HG02763 (cell line): ENCODE measurements at regions not wholly inside any gene's neighbourhood (a gene's known extent, or its start where the extent isn't known, plus 50 kb on each side); places are given as distances from the start of the nearest gene placed in this dataset.

Source experiments
- ATAC-seq: cut with Tn5 transposase; IDR thresholded peaks from one replicate; pipeline ENCODE4 v1.9.1; 2021; ENCODE audit warnings: mild to moderate bottlenecking, moderate library complexity; ENCODE audit not compliant: unreplicated experiment

DNA sequence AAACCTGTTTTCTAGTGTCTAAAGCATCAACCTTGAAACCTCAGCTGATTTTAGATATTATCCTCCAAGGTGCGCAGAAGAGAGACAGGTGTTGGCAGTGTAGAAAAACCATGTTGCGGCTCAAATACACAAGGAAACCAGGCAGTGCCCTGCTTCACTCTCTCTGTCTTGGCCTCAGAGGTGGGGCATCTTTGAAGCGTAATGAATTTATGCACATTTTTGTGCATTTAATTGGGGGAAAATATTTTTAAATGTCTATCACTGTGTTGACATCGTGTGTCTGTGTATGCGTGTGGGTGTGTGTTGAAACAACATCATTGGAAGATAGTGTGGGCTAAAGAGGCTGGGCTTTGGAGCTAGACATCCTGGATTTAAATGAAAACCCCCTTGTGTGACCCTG is 334.0 kb upstream of the CHD6 start:
- no peak for ATAC-seq

DNA sequence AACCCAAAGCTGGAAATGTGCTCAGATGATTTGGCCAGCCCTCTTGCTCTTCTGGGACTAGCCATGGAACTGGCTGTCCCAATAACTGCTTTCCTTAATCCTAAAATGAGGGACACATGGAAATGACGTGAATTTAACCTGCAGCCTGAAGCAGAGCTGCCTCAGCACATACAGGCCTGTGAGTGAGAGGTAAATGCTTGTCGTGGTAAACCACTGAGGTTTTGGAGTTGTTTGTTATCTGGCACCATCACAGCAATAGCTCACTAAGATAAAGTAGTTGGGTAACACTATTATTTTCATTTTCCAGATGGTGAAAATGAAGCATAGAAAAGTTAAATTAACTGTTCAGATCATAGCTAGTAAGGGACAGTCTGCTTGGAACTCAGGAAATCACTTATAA is 333.4 kb upstream of the CHD6 start:
- no peak for ATAC-seq

DNA sequence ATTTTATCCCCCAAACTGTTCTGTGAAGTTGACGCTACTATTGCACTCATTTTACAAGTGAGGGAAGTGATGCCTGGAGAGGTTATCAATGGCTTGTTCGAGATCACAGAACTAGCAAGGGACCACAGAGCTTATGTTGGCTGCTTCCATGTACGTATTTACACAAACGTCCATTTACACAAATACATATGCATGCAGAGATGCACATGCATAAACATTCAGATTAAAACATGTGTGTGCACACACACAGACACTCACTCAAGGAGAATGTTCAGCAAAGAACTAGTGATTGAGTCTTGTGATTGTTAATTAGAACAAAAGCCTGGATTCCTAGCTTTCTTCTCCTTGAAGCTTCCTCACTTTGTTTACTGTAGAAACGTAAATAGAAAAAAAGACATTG is 321.5 kb upstream of the CHD6 start:
- no peak for ATAC-seq

DNA sequence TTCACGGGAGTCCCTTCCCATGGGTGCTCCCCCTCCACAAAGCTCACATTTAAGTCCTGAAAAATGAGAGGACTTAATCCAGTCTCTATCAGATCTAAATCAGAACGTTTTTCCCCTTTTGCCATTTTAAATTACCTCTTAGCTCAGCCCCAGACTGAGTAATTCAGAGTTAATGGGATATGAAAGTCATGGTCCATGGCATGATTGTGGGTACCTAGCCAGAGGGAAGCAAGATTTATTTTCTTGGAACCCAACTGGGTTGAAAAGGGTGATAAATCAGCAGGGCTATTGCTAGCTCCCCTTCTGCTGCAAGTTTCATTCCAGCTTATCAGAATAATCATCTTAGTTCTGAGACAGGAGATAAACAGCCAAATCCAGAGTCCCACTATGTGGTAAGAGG is 320.2 kb upstream of the CHD6 start:
- ATAC-seq, result no peak

DNA sequence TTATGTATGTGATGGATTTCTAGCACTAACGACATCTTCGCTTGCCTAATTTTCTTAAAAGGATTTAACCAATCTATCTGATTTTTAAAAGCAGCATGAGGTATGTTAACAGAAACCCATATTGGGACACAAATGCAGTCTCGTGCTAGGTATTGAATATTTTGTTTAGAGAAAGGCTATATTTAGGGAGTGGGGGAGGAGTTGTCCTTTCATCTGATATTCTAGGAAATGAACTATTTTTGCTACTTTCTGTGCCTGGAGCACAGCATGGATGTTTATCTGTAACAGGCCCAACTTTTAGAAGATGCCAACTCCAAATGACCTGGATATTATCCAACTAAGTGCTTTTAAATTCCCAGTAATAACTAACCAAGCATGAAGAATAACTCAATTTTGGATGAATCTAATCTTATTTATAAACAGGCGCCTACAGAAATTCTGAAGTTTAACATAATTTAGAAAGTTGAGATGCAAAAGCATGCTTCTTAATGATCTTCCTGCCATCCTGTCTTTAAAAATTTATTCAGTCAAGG is 317.1 kb upstream of the CHD6 start:
- ATAC-seq, result no peak

DNA sequence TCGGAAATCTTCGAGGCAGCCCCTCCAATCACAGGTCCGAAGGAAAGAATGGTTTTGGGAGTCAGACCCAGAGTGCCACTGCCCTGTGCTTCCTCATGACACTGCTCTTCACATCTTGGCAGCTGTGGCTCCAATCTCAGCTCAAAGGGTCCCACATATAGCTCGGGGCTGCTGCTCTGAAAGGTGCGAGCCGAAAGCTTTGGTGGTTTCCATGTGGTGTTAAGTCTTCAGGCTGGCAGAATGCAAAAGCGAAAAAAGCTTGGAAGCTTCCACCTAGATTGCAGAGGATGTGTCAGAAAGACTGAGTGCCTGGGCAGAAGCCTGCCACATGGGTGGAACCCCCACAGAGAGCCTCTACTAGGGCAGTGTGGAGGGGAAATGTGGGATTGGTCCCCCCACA is 314.3 kb upstream of the CHD6 start:
- ATAC-seq, result no peak

DNA sequence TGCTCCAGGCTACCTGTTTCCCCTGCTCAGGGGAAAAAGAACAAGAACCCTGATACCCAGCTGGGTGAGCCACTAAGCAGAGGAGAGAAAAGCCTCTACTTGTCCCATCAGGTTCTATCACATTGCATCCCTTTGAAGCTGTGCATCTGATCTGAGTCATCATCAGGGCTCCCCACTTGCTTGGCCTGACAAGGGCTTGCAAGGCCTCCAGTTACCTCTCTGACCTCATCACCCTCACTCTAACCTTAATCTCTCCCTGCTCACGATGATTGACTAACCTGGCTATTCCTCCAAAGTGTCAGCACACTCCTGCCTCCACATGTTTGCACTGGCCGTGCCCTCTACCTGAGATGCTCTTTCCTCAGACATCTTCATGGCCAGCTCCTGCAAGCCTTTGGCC is 309.5 kb upstream of the CHD6 start:
- no peak for ATAC-seq

DNA sequence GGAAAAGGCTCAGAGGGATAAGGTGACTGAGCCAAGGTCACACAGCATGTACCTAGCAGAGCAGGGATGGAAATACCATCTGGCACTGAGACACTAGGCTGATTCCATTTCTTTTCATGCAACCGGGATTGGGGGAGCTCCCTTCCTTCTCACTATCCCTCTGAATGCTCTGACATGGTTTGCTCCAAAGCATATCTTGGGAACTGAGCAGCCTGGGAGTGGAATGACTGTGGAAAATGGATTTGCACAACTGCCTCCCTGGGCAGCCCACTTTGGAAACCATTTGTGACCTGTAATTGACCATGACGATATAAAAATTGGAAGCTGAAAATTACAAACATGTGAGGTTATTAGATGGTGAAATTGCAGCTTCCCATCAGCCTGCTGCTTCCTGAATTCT is 309.0 kb upstream of the CHD6 start:
- ATAC-seq, result no peak

DNA sequence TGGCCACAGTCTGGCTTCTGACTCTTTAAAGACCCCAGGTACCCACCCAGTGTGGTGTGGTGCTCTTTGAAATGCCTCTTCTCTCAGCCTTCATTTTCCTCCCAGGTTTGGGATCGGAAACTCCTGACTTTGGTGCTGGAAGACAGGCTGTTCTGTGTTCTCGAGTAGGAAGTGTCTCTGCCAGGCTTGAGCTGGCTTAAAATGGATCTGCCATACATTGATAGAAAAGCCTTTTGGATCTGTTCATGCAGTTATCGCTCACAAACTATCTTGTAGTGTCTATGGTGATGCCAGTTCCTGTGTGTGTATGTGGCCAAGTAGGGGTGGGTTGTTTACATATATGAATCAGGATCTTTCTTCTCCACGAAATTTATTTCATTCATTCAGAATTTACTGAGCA is 307.3 kb upstream of the CHD6 start:
- ATAC-seq, result no peak

DNA sequence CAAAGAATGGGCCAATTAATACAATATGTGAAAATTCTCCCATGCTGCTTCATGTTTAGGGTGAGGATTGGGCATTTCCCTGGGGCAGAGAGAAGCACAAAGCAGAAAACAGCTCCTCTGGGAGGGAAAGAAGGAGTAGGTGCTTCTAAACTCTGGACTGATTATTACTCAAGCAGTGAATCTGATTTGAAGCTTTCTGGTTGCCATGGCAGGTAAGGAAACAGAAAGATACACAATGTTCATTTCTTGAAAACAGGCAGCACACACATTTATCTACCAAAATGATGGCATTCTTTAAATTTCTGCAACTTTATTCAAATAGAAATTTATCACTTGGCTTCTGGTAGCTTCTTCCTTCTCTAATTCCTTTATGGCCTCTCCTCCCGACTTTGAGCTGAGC is 305.4 kb upstream of the CHD6 start:
- no peak for ATAC-seq

DNA sequence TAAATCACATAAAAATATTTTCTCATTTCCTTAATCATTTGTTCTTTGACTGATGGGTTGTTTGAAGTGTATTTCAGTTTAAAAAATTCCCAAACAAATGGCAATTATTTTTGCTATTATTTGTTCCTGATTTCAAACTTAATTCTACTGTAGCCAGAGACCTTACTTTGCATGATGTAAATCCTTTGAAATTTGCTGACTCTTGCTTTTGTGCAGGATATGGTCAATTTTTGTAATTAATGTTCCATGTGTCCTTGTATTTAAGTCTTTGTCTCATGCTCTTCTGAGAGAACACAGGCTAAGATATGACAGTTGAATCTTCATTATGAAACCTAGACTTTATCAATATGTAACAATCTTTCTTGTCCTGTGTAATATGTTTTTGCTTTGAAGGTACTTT is 295.0 kb upstream of the CHD6 start:
- no peak for ATAC-seq

DNA sequence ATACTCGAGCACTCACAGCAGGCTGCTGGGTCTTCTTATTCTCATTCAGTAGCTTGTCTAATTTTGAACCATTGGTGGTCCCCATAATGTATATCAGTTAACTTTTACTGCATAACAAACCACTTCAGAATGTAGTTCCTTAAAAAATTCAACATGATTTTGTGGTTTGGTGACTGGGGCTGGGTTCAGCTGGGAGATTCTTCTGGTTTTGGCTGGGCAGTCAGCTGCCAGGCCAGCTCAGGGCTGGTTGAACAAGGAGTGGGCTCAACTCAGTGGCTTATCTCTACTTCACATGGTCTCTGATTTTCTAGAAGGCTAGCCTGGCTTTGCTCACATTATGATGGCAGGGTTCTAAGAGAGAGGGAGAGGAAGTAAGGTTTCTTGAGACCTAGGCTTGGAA is 292.4 kb upstream of the CHD6 start:
- no peak for ATAC-seq

DNA sequence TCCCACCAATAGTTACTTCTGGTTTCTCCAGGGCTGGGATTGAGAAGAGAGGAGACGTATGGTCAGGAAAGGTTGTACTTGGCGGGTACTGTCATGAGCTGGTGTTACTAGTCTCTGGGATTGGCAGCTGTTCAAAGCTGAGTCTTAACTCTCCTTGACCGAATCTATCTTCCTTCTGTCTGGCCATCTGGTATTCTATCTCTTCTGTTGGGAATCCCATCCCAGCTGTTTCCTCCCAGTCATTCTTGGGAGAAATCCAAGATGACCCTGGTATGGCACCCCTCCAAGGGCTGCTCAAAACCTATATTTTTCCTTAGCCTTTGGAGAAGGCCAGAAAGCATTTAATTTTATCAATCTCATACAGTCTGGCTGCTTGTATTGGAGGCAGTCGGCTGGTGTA is 287.0 kb upstream of the CHD6 start:
- ATAC-seq, result no peak

DNA sequence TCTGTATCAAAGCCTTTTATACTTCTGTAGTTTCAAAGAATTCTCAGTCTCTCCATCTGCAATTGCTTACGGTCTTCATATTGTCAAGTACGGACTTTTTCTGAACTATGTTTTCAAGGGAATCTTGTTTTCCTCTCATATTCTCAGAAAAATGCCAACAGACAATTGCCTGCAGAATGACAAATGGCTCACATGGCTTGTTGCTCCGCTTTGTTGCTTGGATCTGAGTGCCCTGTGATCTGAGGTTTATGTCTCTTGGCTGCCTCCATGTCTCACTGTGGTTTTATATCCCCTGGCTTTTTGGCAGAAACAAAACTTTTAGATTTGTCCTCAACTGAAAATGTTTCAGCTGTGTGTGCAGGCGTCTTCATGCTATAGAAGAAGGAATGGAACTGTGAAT is 285.4 kb upstream of the CHD6 start:
- ATAC-seq, result no peak

DNA sequence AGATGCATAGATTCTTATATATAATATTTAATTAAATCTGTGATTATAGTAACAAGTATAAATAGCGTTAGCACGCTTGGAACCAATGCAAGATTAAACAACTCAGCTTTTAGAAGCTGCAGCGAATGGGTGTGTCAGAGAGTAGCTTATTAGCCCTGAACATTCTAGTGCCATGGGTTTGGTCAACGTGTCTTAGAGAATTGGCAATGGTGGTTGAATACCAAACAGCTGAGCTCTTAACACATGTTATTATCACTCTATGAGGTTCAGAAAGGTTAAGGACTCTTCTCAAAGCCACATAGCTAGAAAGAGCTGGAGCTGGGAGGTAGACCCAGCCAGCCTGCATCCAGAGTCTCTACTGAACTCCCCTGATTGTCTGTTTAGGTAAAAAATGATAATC is 284.2 kb upstream of the CHD6 start:
- no peak for ATAC-seq

DNA sequence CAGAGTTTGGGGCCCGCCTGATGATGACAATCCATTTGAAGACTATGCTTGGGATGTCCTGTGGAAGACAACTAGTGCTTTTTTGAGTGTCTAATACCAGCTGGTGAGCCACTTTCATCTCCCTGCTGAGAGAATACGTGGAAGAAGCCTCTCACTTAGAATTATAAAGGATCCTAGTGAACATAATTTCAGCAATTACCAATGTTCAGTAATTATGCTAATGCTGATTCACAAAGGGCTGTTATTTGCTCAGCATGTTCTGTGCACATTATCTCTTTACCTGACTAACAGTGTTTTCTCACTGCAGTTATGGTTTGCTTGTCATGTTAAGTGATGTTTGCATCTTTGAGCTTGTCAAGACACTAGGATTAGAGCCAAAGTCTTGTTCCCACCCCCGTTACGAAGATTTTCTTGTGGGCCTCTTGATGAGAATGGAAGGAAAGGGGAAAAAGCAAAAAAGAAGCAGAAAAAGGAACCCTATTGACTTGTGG is 282.1 kb upstream of the CHD6 start:
- ATAC-seq, result no peak

DNA sequence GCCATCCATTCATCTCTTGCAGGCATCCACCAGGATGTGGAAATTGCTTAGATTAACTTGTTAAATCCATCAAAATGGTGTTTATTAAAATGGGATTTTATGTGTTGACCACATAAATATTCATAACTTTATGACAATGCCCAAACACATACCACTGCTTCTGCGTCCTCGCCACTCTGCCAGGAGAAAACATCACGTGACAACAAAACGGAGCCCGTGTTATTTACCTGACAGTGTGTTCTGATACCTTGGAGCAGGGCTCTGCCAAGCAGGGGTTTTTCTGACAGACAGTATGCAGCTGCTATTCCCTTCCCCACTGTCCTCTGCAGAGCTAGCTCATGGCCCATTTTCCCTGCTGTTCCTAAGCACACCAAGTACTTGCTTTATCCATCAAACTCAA is 279.5 kb upstream of the CHD6 start:
- ATAC-seq, result no peak

DNA sequence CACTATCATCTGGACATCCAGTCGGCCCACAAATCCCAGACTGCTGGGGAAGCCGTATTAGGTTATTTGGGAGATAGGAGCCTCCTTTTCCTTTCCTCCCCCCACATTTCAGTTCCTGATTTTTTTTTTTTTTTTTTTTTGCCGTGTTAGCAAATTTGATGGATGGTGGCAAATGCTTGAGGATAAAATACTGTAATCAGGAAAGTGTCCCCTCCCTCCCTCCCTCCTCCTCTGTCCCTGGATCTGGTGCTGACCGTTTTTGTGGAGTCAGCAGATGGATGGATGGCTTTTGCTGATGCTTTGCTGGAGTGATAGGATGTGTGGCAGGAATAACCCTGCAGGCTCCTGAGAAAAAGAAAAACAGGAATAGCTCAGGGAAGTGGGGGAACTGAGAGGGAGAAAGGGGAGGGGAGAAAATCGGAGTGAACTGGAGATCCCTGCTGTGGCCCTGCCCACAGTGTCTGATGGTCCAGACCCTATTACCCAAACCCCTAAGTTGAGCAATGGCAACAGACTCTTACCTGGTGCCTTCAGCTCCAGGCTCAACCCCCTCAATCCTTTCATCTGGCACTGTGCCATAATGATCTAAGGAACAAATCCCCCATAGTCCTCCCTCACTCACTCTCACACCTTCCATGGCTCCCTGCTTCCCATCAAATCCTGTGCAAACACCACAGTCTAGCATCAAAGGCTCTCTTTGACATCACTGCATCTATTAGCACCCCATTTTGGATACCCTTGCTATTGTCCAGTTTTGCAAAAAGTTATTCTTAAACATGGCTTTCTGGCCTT is 277.3 kb upstream of the CHD6 start:
- no peak for ATAC-seq

DNA sequence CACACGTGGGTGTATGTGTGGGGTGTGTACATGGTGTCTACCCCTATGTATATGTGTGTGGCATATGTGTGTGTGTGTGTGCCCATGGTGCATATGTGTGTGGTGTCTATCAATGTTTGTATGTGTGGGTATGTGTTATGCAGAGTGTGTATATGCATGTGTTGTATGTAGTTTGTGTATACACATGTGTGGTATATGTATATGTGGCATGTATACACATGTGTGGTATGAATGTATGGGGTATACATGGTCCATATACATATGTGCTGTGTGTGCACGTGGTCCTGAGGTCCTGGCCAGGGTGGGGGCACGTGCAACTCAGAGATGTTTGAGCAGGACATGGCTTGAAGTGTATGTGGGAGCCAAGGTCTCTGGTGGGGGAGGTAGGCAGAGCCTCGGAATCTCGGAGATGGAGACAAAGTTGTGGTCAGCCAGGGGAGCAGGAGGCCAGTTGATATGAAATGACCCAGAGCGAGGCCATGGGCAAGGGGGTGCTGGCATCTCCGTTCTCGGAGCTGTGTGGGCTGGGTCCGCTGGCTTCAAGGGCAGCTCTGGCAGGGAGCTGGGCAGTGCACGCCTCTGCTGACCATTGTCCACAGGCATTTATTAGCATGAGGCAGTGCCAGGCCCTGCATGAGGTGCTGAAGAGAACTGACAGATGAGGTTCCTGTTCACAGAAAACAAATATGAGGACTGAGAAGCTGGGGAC is 276.2 kb upstream of the CHD6 start:
- no peak for ATAC-seq

DNA sequence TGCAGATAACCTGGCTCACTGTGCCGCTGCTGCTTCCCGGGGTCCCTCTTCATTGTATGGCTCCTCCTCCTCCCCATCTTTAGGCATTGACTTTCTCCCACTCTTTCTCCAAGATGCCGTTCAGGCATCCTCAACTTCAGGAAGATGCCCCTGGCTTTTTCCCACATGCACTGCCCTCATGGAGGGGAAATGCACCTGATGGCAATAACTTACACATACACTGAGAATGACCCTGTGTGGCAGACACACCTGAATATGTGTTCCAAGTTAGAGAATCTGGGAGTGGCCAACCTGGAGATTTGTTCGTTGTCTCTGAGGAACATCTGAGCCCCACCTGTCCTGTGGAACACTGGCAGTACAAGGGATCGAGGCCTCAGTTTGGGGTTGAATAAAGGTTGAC is 273.9 kb upstream of the CHD6 start:
- ATAC-seq, result no peak

DNA sequence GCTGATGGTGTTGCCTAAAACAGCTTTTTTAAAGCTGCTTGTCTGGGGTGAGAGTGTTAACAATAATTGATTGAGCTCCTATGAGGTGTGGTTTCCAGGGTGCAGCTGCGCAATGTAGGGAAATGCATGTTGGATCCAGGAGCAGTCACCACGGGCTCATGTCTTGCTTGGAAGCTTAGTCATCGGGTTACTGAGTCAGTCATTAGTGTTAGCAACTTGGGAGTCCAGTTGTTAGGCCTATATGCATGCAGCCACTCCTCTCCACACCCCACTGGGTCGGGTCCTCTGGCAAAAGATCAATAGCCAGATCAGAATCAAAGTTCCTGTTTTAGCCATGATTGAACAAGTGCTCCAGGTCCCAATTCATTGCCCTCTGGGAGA is 271.7 kb upstream of the CHD6 start:
- ATAC-seq, result no peak

DNA sequence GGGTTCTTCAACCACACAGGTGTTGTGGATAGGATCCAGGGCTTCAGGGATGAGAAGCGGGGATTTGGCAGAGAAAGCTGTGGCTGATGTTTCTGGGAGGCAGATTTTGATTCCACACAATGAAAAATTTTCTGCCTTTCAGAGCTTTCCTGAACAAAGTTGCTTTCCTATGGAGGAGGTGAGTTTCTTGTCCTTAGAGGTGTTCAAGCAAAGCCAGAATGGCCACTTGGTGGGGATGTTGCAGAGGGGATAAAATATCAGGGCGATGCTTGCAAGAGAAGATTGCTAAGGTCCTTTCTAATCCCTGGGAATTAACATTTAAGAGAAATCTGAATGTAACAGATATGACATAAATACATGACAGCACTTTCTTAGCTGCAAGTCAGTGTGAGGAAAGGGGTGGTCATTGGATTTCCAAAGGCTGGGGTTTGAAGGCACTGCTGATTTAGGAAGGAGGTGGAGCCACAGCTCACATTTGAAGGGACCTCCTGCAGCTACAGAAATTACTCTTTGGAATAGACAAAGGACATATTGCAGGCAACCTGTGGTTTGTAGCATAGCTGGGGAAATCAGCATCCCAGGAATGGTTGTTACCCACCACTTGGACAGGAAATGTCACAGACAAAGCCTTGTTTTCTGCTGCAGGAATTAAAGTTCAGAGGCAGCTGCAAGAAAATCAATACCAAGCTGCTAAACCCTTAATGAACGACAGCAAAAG is 271.1 kb upstream of the CHD6 start:
- no peak for ATAC-seq
